Hematopoietic multipotent progenitor cell treated with erythropoietin and hydrocortisone succinate and interleukin-3 and kit ligand, for 8 days (in vitro differentiated cells): ENCODE measurements at regions not wholly inside any gene's neighbourhood (a gene's known extent, or its start where the extent isn't known, plus 50 kb on each side); places are given as distances from the start of the nearest gene placed in this dataset.

Experiments used
- DNase-seq: peaks from one replicate; pipeline ENCODE4 v3.0.0-alpha.2; 2015

DNA sequence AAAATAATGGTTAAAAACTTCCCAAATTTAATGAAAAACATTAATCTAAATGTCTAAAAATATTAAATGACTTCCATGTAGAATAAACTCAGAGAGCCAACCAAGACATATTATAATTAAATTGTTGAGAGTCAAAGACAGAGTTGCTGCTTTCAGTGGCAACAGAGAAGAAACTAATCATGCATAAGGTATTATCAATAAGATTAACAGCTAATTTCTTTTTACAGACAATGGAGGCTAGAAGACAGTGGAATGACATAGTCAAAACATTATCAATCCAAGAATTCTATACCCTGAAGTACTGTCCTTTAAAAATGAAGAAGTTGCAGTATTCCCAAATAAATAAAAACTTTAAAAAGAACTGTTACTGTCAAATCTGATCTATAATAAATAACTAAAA is 268.7 kb downstream of the IRX2 start:
- no peak for DNase-seq

DNA sequence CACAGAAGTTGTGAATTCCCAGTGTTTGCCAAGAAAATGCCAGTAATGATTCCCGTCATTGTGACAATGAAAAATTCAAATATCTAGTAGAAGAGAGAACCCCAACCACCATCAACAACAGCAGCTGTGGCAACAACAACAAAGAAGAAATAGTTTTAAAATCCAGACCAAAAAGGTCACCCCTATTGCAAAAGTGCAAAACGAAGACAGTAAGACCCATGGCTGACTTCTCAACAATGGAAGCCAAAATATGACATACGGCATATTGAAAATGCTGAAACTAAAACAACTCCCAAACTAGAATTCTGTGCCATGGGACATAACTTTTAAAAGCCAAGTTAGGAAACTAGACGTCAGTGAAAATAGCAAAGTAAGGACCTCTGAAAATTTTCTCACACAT is 270.6 kb downstream of the IRX2 start:
- DNase-seq: no peak

DNA sequence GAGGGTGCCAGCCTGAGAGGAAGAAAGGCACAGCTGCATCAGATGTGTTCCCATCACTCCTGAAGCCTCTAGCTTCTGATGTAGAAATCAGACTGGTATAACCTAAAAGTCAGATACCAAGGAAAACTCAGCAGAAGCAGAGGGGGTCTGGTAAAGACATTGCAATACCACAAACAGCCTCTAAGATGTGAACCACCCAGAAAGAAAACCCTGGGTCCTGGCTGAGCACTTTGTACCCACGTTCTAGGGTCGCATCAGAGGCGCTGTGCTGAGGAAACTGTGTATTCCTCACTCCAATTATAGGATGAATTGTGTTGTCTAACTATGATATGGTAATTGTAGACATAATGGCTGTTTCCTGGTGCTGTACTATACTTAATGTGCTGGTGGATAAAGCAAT is 275.6 kb downstream of the IRX2 start:
- DNase-seq: no peak

DNA sequence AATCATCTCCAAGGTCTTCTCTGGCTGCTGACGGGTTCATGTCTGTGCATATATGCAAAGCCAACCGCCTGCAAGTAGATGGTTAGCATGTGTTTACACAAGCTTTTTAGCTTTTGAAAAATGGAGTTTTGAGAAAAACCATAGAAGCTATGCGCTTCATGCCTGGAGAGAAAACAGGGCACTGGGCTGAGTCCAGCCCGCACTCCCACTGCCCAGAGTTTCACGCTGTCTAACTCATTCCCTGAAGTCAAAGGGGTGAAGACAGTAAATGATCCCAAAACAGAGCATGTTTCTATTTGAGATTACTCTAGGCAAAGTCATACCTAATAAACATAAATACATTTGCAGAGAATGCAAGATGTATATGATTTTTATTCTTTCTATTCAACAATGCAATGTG is 278.8 kb downstream of the IRX2 start:
- no peak for DNase-seq

DNA sequence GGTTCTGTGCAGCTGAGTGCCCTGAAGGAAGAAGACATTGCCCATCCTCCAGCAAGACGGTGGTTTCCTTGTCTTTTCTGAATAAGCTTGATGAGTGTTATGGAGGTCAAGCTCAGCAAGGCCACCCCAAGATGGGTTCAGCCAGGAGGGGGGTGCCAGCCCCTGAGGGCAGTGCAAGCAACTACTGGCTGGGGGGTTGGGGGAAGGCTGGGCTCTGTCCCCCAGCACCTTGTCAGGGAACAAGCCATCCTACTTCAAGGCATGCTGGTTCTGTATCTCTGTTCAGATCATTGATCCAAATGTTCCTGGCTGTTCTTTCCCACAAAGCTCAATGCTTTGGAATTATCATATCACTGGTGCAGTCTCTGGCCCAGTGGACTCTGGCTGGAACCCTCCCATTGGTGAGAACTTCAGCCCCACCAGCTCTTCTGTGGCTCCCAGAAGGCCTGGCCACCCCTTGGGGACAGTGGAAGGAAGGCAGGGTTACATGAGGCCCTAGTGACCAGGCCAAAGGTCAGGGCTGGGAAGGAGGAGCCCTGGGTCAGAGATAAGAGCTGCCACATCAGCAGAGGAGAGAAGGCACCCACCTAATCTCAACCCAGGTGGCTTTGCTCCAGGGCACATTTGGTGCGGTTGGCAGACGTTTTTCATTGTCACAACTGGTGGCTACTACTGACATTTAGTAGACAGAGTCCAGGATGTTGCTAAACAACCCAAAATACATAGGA is 280.2 kb downstream of the IRX2 start:
- DNase-seq: no peak

DNA sequence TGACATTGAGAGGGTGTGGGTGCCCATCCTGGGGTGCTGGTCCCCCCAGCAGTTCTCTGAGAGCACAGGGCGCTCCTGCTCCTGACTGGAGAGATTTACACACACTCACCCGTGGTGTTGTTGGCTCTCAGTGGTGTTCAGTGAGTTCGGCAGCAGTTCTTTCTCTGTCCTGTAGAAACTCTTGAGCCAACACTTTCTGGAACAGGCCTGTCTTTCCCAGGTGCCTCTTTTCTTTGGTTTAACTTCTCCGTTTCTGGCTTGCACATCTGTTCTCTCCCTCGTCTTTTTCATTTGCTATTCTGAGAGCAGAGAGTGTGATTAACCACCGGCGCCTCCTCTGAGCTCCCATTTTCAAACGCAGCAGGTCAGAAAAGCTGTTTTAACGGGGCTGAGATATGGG is 284.5 kb downstream of the IRX2 start:
- no peak for DNase-seq

DNA sequence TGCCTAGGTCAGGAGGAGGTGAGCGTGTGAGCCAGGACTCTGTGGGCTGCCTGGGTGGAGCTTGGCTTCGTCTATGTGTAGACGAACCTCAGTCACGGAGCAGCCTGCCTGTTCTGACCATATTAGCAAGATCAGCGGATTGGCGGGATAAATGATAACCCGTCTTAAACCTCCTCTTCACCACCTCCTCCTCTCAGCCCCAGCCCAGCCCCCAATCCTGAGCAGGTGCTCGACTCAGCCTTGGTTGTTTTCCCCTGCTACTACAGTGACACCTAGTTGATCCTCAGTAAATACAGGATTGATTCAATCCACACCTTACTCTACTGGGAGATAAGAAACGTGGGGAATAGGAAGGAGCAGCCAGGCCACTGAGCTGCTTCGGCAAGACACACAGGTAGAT is 286.1 kb downstream of the IRX2 start:
- no peak for DNase-seq

DNA sequence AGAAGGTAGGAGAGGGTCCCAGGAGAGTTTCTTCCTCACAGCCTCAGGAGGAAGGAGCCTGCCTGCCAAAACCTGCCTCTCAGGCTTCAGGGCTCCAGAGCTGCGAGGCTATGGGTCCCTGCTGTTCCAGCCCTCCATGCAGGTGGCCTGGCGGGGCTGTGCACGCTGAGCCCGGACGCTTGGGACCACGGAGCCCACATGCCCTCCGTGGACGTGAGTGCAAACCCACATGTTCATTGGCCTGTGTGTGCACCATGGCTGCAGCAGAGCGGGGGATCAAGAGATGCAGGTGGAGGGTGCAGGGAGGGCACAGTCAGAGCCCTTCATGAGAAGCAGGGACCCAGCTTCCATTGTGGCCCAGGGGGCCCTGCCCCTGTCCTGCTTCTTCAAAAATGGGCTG is 287.3 kb downstream of the IRX2 start:
- no peak for DNase-seq

DNA sequence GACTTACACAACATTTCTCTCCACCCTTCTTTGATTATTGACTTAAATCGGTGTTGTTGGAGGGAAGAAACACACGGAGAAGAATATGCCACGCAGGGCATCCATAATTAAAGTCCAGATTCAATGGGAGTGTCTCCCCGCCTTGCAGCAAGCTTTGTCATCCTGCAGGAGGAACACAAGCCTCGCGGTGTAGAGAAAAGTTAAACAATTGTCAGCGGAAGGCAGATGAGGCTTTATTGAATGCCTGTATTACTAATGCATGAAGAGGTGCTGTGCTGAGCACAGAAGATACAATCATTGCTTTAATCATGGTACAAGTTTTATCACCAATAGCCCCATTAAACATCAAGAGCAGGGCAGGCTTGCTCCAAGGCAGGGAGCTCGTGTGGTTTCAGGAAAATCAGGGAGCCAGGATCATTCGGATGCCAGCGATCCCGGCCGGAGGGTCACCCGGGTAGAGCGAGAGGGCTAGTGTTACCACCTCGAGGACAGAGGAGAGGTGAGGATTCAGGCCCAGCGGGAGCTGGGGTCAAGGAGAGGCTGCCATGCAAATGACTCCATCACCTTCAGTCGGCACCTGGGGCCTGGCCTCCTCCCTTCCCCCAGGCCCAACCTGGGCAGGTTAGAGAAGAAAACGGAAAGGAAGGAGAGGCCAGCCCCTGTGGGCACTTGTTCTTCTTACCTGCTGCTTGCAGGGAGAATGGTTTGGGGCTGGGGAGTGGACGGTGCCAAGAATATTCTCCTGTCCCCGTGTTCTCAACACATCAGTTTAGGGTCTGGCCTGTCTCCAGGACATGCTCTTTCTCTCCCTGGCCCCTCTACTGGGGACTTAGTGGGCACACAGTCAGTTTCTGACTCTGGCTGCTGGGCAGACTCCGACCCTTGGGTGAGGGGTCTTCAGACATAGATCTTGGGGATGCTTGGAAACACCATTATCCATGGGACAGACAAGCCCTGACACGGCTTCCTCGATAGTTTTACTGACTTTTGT is 289.5 kb downstream of the IRX2 start:
- no peak for DNase-seq

DNA sequence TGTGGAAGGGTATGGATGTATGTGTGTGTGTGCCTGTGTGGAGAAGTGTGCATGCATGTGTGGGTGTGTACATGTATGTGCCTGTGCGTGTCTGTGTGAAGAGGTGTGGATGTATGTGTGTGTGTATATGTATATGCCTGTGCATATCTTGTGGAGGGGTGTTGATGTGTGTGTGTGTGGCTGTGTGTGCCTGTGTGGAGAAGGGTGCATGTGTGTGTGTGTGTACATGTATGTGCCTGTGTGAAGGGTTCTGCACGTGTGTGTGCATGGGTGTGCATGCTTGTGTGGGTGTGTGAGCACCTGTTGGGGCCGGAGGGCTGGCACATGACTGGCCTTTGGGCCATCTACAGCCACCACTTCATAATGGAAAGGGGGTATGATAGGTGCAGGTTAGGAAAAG is 291.4 kb downstream of the IRX2 start:
- no peak for DNase-seq

DNA sequence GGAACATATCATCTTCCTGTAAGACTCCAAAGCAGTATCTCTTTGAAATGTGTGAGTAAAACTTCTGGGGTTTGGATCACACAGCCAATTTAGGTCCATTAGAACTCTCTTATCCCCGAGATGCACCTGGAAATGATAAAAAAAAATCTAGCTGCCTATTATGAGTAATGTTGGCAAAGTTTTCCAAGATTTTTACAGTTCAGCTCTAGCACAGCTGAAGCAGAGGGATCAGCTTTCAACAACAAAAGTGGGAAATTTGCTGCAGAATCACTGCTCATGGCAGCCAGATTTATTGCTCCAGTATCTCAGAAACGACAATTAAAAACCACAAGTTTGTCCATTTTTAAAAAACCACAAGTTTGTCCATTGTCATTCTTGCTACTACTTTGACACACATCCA is 292.2 kb downstream of the IRX2 start:
- no peak for DNase-seq

DNA sequence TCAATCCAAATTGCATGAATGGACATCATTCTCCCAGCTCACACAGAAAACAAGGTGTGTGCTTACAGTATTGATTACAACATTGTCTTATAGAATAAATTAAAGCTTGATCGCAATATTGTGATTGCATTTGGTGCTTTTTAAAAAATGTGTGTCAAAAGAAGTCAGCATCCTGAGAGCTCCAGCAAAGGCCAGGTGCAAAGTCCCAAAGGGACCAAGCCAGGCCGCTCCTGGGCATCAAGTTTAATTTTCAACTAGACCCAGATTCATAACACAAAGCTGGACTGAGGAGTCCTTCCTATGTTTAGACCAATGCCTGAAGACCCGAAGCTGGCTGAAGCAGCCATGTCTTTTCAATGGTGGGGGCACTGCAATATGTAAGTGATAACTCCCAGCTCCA is 295.6 kb downstream of the IRX2 start:
- DNase-seq: no peak

DNA sequence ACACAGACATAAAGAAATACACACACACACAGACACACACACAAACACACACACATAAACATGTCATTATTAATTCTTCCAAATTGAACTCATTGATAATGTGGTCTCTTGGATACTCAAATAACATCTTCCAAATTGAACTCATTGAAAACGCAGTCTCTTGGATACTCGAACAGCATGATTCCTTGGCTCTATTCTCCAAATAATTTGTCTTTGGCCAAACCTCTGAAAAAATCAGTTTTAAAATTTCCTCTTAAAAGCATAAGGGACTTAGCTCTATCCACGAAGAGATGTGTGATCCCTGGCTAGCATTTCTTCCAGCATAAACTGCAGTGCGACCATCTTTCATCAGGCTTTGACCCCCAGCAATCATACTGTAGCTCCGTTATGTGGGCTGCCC is 296.6 kb downstream of the IRX2 start:
- no peak for DNase-seq

DNA sequence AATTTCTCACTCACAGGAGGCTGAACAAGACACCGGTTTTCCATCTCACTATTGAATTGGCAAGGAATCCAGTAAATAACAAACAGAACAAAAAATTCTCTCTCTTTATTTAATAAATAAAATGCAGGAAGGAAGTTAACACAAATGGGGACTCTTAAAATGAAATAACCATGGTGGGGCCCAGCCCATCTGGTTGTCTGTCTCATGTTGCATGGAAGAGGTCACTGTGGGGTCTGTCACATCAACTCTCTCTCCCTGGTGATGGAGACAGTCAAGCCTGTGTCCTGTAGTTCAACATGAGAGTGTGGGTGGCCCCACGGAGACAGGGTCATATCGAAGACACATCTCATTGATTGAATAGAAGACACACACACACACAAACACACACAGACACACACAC is 297.7 kb downstream of the IRX2 start:
- DNase-seq: no peak

DNA sequence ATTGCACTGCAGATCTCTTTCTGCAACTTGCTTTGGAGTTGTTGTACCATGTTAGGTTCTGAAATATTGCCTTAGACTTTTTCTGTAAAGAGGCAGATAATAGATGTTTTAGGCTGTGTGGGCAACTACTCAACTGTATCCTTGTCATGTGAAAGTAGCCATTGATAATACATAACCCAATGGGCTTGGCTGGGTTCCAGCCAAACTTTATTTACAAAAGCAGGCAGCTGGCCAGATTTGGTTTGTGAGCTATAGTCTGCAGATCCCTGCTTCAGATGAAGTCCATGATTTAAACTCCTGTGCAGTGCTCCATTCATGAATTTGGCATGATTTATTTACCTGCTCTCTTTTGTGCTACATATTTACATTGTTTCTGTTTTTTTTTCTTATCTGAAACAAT is 300.4 kb downstream of the IRX2 start:
- no peak for DNase-seq

DNA sequence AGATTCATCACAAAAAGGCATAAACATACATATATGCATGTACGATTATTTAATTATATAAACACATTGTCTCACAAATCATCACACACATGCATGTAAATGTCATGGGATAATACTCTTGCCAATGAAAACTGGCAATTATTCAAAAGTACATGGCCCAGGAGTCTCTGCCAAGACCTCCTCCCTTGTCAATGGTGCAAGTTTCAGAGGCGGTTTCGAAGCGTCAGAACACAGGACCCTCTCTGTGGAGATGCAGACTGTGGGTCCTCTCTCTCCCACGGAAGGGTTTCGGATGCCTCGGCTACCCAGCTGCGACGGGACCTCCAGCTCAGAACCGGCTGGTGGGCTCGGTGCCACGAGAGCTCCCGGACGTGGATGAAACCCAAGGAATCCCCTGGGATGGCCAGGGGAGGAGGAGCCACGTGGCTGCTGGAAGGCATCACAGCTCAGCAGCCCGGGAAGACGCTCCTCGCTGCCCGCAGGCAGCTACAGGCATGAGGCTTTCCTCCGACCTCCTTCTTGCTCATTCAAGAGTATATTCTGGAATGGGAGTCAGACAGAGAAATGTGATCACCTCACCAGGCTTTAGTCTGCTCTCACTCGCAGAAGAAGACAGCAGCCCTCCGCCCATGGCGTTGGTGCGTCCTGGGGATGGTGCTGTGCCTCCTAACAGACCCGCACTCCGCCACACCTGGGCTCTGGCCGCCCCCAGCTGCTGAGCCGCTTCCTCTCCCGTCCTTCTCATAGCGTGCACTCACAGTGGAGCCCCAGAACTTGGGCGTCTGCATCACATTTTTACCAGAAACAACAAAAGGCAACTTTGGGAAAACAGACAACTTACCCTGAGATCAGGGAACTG is 308.8 kb downstream of the IRX2 start:
- no peak for DNase-seq

DNA sequence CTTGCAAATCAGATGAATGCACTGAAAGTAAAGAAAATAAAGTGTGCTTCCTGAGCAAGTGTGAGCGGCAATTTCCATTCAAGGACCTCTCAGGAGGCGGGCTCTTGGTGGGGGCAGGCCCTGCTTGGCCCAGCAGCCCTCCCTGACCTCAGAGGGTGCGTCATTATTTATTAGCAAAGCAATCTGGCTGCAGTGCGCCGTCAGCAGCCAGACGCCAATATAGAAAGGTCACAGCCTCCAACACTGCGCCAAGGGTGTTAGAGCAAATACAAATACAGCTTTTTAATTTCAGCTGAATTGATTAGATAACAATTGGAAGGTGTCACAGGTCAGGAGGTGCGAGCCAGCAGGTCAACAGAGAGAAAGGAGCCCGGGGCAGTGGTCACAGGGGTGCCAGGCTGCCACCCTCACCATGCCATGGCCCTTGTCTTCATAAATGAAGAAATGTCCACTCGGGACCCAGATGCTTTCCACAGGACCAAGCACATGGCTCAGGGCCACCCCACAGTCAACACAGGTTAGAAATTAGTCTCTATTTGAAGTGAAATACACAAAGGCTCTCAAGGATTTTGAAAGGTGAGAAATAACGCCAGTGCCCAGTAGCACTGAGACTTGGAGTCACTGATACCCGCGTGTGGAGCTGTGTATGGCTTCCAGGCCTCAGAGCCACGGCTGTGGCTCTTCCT is 309.8 kb downstream of the IRX2 start:
- DNase-seq: no peak

DNA sequence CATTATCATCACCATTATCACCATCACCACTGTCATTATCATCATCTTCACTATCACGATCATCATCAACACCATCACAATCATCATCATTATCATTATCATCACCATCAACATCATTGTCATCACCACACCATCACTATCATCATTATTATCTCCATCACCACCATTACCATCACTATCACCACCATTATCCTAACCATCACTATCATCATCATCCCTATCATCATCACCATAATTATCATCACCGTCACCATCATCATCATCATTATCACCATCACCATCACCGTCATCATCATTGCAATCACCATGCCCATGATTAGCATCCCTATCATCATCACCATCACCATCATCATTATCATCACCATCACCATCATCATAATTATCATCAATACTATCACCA is 311.9 kb downstream of the IRX2 start:
- no peak for DNase-seq

DNA sequence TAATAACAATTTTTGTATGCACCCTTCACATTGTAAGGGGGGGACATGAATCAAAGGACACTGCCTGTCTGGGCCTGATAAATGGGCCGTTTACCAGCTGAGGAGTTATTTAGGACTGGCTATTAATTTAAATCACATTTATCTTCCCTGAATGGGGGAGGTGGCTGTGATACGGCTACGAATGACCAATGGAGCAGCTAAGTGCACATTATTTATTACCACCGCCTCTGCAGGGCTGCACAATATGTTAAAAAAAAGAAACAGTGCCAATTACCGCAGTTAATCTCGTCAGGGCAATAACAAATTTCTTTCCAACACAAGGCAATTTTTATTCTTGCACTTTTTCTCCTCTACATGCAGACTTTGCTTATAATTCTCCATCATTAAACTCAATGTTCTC is 318.4 kb downstream of the IRX2 start:
- no peak for DNase-seq

DNA sequence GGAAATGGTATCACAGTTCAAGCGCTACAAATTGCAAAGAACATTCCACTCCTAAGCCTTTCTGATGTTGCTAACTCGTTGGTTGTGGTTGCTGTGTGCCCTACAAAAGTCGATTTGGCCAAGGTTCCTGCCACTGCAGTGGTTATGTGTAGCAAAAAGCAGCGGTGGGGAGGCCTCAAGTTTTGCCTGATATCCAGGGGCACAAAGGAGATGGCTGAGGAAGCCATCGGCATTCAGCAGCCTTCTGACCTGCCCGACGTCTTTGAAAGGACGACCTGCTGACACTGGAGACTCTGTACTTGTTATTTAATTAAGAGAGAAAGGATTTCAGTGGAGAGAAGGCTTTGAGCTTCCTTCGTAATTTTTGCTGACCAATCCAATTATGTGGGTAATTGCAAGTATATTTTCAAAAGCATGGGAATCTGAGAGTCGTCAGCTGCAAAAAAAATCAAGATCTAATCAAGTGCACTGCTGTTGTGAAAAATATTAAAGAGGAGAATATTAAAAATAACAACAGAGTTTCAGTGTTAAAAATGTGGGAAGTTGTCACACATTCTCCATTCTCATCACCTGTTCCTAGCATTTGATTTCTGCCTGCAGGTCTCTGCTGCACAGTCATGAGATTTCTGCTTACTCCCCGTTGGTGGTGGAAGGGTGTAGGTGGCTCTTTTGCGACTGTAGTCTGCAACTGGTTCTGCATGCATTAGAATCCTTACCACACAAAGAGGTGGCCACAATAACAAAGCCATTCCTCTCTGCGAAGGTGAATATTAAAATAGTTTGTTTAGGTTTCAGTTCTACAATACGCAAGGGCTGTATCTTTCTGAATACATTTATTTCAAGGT is 319.2 kb downstream of the IRX2 start:
- DNase-seq: no peak

DNA sequence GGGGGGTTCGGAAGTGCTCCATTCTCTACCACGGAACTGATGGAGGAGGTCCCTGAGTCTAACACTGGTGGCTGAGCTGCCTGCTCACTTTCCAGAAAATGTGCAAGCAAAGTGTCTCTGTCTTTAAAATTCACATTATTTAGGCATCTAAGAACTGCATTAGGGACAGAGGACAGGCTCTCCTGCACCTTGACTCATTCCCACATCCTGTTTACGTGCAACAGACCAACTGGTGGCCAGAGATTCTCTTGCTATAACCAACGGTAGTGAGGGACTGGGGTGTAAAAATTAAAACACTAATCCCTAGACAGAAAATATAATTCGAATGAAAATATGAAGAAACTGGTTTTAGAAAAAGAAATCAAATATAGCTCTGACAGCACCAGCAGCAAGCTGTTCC is 320.9 kb downstream of the IRX2 start:
- DNase-seq: no peak

DNA sequence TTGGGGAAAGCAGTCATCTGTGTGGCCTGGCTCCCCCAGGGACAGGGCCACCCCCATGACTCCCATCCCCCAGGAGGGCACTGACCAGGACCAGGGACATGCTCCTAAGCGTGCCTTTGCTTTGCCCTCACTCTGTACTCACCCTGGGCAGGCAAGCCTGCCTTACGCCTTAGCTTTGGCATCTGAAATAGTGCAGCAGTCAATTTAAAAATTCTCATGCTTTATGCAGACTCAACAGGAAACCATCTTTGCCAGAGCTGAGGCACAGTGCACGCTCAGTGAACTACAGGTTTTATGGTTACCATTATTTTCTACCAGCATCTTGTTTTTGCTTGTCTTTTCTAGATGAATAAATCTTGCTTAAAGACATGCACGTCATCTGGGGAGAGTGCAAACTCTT is 323.5 kb downstream of the IRX2 start:
- no peak for DNase-seq
